Mucosa of descending colon (tissue), 3 donors: ENCODE measurements at regions not wholly inside any gene's neighbourhood (a gene's known extent, or its start where the extent isn't known, plus 50 kb on each side); places are given as distances from the start of the nearest gene placed in this dataset.
"Not testable (repeated sequence)": the region's sequence is repeated elsewhere in the genome, so short reads cannot be mapped to it uniquely, and the experiment has no call there.

ENCODE experiments used
- ATAC-seq: fragments of 200-7000 bp; cut with Tn5 transposase; one replicate; pipeline ENCODE4 v1.9.1; 2020; ENCODE audit warnings: mild to moderate bottlenecking, moderate library complexity
- DNase-seq, 3 donors: peaks; one replicate each; pipeline ENCODE4 v3.0.0-alpha.2; 2020
- H3K36me3 ChIP-seq: fragments of 200-600 bp; one replicate; pipeline ENCODE4 v1.8.0; 2021; ENCODE audit warnings: low read depth, mild to moderate bottlenecking
- H3K4me1 ChIP-seq: fragments of 200-600 bp; one replicate; pipeline ENCODE4 v1.8.0; 2021; ENCODE audit warnings: low read depth, mild to moderate bottlenecking
- H3K4me3 ChIP-seq: fragments of 200-600 bp; one replicate; pipeline ENCODE4 v1.8.0; 2021; ENCODE audit warnings: mild to moderate bottlenecking
- H3K9me3 ChIP-seq: fragments of 200-600 bp; one replicate; pipeline ENCODE4 v1.8.0; 2021; ENCODE audit warnings: mild to moderate bottlenecking
- CTCF ChIP-seq: fragments of 200-600 bp; IDR thresholded peaks from one replicate; pipeline ENCODE4 v1.8.0; 2022; ENCODE audit warnings: antibody characterized with exemption, mild to moderate bottlenecking
- intact Hi-C, 2 donors: fragments of 100-400 bp; cut with DNase I in 1 of 2; cut with micrococcal nuclease in 1 of 2; formaldehyde crosslinking; loops; one replicate each; pipeline versions ENCODE4 v1.11.0 to v1.11.1; 2022; cut with DNase I, micrococcal nuclease
- donor health status: DM: no; HTN: no; CAD: no; lungs with moderate emphysema.
- donor health status: DM: no; HTN: no; CAD: no.
- donor health status: DM: no; HTN: yes; CAD: no.

- TF ChIP-seq CTCF: no peak
- ATAC-seq: no peak
- no peak for DNase-seq
- intact Hi-C loops: no loop called here
- H3K9me3 ChIP-seq: no peaks in the 10 kb centered on the region
- no peak overlapping the region for H3K4me3 ChIP-seq
- no peaks in the 10 kb centered on the region for H3K36me3 ChIP-seq
- H3K4me1 ChIP-seq: no peaks in the 10 kb centered on the region
These were observed 93.9 kb upstream of the EPHA3 start for GRCh38 chr3:89013536-89013935.

GRCh38 chr3:89017531-89017930, 89.9 kb upstream of the EPHA3 start:
- Histone ChIP-seq H3K9me3 (no peaks in the 10 kb centered on the region), H3K4me3 (no peak overlapping the region), H3K36me3 (no peaks in the 10 kb centered on the region), H3K4me1 (no peaks in the 10 kb centered on the region)
- no peak for TF ChIP-seq CTCF
- no peak for ATAC-seq
- intact Hi-C loops: no loop called here
- no peak for DNase-seq

- Histone ChIP-seq H3K9me3 (no peaks in the 10 kb centered on the region), H3K4me3 (no peak overlapping the region), H3K4me1 (no peaks in the 10 kb centered on the region), H3K36me3 (no peaks in the 10 kb centered on the region)
- intact Hi-C loops: no loop called here
- TF ChIP-seq CTCF: no peak
- DNase-seq: no peak
- no peak for ATAC-seq
These were observed 82.2 kb upstream of the EPHA3 start for GRCh38 chr3:89025185-89025584.

GRCh38 chr3:89032346-89033013, 74.9 kb upstream of the EPHA3 start:
- H3K36me3 ChIP-seq: no peaks in the 10 kb centered on the region
- intact Hi-C loops: no loop called here
- DNase-seq (no peak), ATAC-seq (no peak)
- TF ChIP-seq CTCF: no peak
- H3K9me3 ChIP-seq: no peaks in the 10 kb centered on the region
- no peaks in the 10 kb centered on the region for H3K4me1 ChIP-seq
- no peak overlapping the region for H3K4me3 ChIP-seq

GRCh38 chr3:89034723-89035122, 72.7 kb upstream of the EPHA3 start:
- H3K9me3 ChIP-seq, DNase-seq, intact Hi-C loops, H3K4me1 ChIP-seq, ATAC-seq, H3K36me3 ChIP-seq, H3K4me3 ChIP-seq: not testable (repeated sequence)

GRCh38 chr3:89038869-89039268, 68.6 kb upstream of the EPHA3 start:
- H3K4me1 ChIP-seq: no peaks in the 10 kb centered on the region
- H3K36me3 ChIP-seq: no peaks in the 10 kb centered on the region
- no peaks in the 10 kb centered on the region for H3K9me3 ChIP-seq
- TF ChIP-seq CTCF: no peak
- intact Hi-C loops: no loop called here
- H3K4me3 ChIP-seq: no peak overlapping the region
- DNase-seq (no peak), ATAC-seq (no peak)
